CD14-positive monocyte (primary cell): ENCODE measurements at regions not wholly inside any gene's neighbourhood (a gene's known extent, or its start where the extent isn't known, plus 50 kb on each side); places are given as distances from the start of the nearest gene placed in this dataset.

Experiments used
- DNase-seq, 3 donors: peaks; one replicate each; pipeline ENCODE4 v3.0.0-alpha.2; 2011 to 2022
- H2AFZ ChIP-seq: 2 replicates; pipeline ENCODE4 v1.6.0; 2012; ENCODE audit warnings: mild to moderate bottlenecking, low read depth, low read length, inconsistent platforms; ENCODE audit not compliant: insufficient read depth, poor library complexity, severe bottlenecking
- H3K27ac ChIP-seq, 2 donors: 1 replicate in 1 of 2; 2 replicates in 1 of 2; pipeline ENCODE4 v1.5.1; 2012 to 2013; ENCODE audit warnings: low read length in 2 of 2, control low read depth in 1 of 2, inconsistent platforms in 1 of 2, low read depth in 1 of 2, mild to moderate bottlenecking in 1 of 2
- H3K27me3 ChIP-seq, 2 donors: one replicate each; pipeline versions ENCODE4 v1.6.0 to v1.6.1; 2011 to 2013; ENCODE audit warnings: low read length in 2 of 2; ENCODE audit not compliant: control insufficient read depth in 2 of 2, insufficient read depth in 2 of 2
- H3K36me3 ChIP-seq, 2 donors: replicated peaks in 1 of 2; 1 replicate in 1 of 2; 2 replicates in 1 of 2; pipeline versions ENCODE4 v1.5.1 to v1.6.1; 2012 to 2013; ENCODE audit warnings: low read length in 2 of 2, control low read depth in 1 of 2, inconsistent platforms in 1 of 2, mild to moderate bottlenecking in 1 of 2; ENCODE audit not compliant: insufficient read depth in 2 of 2, control insufficient read depth in 1 of 2
- H3K4me1 ChIP-seq, 2 donors: 1 replicate in 1 of 2; 2 replicates in 1 of 2; pipeline versions ENCODE4 v1.5.1 to v1.6.1; 2012 to 2013; ENCODE audit warnings: low read length in 2 of 2, control low read depth in 1 of 2, inconsistent platforms in 1 of 2, mild to moderate bottlenecking in 1 of 2, moderate library complexity in 1 of 2; ENCODE audit not compliant: insufficient read depth in 2 of 2, control insufficient read depth in 1 of 2
- H3K4me2 ChIP-seq: replicated peaks from 2 replicates; pipeline ENCODE3; 2012; ENCODE audit warnings: low read length, moderate library complexity, mild to moderate bottlenecking; ENCODE audit not compliant: poor library complexity, severe bottlenecking; ENCODE audit errors: extremely low read depth
- H3K4me3 ChIP-seq, 3 experiments: fragments of 200-600 bp in 1 of 3; sonication (generic) in 1 of 3; replicated peaks in 1 of 3; 1 replicate in 2 of 3; 2 replicates in 1 of 3; pipeline ENCODE4 v1.5.1; 2011 to 2013; ENCODE audit warnings: low read length in 3 of 3, mild to moderate bottlenecking in 3 of 3, control low read depth in 2 of 3, low read depth in 2 of 3, inconsistent platforms in 1 of 3, moderate library complexity in 1 of 3
- H3K79me2 ChIP-seq: 2 replicates; pipeline ENCODE4 v1.6.0; 2012; ENCODE audit warnings: mild to moderate bottlenecking, control low read depth, inconsistent platforms, low read length, moderate library complexity; ENCODE audit not compliant: insufficient read depth
- H3K9ac ChIP-seq: 2 replicates; pipeline ENCODE4 v1.6.0; 2017; ENCODE audit warnings: low read length, mild to moderate bottlenecking; ENCODE audit not compliant: insufficient read depth, poor library complexity, severe bottlenecking
- H3K9me3 ChIP-seq, 2 donors: replicated peaks in 1 of 2; 1 replicate in 1 of 2; 2 replicates in 1 of 2; pipeline versions ENCODE4 v1.5.1 to v1.6.1; 2012 to 2013; ENCODE audit warnings: low read length in 2 of 2, control low read depth in 1 of 2; ENCODE audit not compliant: control insufficient read depth in 1 of 2, insufficient read depth in 1 of 2
- H4K20me1 ChIP-seq: 2 replicates; pipeline ENCODE4 v1.6.0; 2012; ENCODE audit warnings: mild to moderate bottlenecking, low read length, control low read depth, moderate library complexity; ENCODE audit not compliant: insufficient read depth
- H3K27ac Mint-ChIP-seq, 7 donors: one replicate each; pipeline ENCODE4 v1.8.0; 2020; ENCODE audit warnings: mild to moderate bottlenecking in 7 of 7, mixed read lengths in 7 of 7, moderate library complexity in 6 of 7, inconsistent platforms in 2 of 7
- H3K27me3 Mint-ChIP-seq, 3 donors: one replicate each; pipeline ENCODE4 v1.8.0; 2021 to 2022; ENCODE audit warnings: low read depth in 3 of 3, mild to moderate bottlenecking in 3 of 3, mixed read lengths in 3 of 3, moderate library complexity in 3 of 3, inconsistent platforms in 1 of 3
- H3K36me3 Mint-ChIP-seq, 2 donors: one replicate each; pipeline ENCODE4 v1.8.0; 2020; ENCODE audit warnings: mixed read lengths in 2 of 2, inconsistent platforms in 1 of 2, mild to moderate bottlenecking in 1 of 2
- H3K4me1 Mint-ChIP-seq: one replicate; pipeline ENCODE4 v1.8.0; 2020; ENCODE audit warnings: mild to moderate bottlenecking, mixed read lengths
- H3K4me3 Mint-ChIP-seq, 2 donors: one replicate each; pipeline ENCODE4 v1.8.0; 2020; ENCODE audit warnings: mild to moderate bottlenecking in 2 of 2, mixed read lengths in 2 of 2, moderate library complexity in 1 of 2
- H3K9me3 Mint-ChIP-seq, 7 donors: one replicate each; pipeline ENCODE4 v1.8.0; 2020 to 2022; ENCODE audit warnings: mixed read lengths in 7 of 7, mild to moderate bottlenecking in 6 of 7, moderate library complexity in 6 of 7, inconsistent platforms in 2 of 7
- WGBS: methylation state at CpG from one replicate; pipeline ENCODE4 v1.1.5; 2013; ENCODE audit warnings: missing lambda C conversion rate; ENCODE audit not compliant: insufficient coverage; 5-methylcytosine and 5-hydroxymethylcytosine counted together
- intact Hi-C, 2 donors: fragments of 100-400 bp; cut with micrococcal nuclease; formaldehyde crosslinking; loops; one replicate each; pipeline versions ENCODE4 v1.15.0 to v1.15.1; 2023
- TF ChIP-seq, protein P1 (sequence below): fragments of 200-600 bp; IDR thresholded peaks from one replicate; pipeline ENCODE4 v1.8.0; 2022; ENCODE audit warnings: antibody characterized with exemption, mild to moderate bottlenecking

DNA sequence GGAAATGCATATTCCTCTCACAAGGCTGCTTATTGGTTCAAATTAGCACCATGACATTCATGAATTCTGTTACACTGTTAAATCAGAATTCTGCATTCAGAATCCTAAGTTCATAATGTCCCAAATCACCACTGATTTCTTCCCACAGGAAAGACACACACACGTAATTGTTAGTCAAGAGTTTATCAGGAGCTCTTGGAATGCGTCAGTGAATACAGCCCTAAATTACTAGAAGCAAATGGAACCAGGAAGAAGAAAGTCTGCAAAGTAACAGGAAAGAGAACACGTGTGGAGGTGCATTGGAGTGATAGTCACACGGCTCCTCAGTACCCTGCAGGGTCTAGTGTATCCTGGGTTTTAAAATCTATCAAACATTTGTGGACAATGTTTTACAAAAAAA is 110.2 kb downstream of the ANXA2R start:
- TF ChIP-seq, protein P1, sequence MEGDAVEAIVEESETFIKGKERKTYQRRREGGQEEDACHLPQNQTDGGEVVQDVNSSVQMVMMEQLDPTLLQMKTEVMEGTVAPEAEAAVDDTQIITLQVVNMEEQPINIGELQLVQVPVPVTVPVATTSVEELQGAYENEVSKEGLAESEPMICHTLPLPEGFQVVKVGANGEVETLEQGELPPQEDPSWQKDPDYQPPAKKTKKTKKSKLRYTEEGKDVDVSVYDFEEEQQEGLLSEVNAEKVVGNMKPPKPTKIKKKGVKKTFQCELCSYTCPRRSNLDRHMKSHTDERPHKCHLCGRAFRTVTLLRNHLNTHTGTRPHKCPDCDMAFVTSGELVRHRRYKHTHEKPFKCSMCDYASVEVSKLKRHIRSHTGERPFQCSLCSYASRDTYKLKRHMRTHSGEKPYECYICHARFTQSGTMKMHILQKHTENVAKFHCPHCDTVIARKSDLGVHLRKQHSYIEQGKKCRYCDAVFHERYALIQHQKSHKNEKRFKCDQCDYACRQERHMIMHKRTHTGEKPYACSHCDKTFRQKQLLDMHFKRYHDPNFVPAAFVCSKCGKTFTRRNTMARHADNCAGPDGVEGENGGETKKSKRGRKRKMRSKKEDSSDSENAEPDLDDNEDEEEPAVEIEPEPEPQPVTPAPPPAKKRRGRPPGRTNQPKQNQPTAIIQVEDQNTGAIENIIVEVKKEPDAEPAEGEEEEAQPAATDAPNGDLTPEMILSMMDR = no peak
- no peaks in the 10 kb centered on the region for H3K79me2 ChIP-seq
- no peak overlapping the region for H3K27ac Mint-ChIP-seq
- H3K36me3 ChIP-seq = no peaks in the 10 kb centered on the region
- no peaks in the 10 kb centered on the region for H3K4me1 Mint-ChIP-seq
- no peak overlapping the region for H3K4me3 Mint-ChIP-seq
- no peak overlapping the region for H2AFZ ChIP-seq
- peaks cover 9 to 17% of the 10 kb centered on the region in 2 donors for H3K9me3 ChIP-seq
- no peak overlapping the region for H3K27ac ChIP-seq
- no peaks in the 10 kb centered on the region for H4K20me1 ChIP-seq
- H3K27me3 ChIP-seq = no peaks in the 10 kb centered on the region
- no peak overlapping the region for H3K9ac ChIP-seq
- WGBS = no CpG with 5 or more reads among the region's 4 CpGs
- DNase-seq = no peak
- H3K4me3 ChIP-seq = no peak overlapping the region
- H3K27me3 Mint-ChIP-seq = peaks cover 3 to 9% (median 8%) of the 10 kb centered on the region in 3 donors
- no peak overlapping the region for H3K4me2 ChIP-seq
- no peaks in the 10 kb centered on the region for H3K4me1 ChIP-seq
- no peaks in the 10 kb centered on the region for H3K36me3 Mint-ChIP-seq
- H3K9me3 Mint-ChIP-seq = peaks cover 7 to 29% (median 24%) of the 10 kb centered on the region in 7 donors
- intact Hi-C loops = no loop called here

DNA sequence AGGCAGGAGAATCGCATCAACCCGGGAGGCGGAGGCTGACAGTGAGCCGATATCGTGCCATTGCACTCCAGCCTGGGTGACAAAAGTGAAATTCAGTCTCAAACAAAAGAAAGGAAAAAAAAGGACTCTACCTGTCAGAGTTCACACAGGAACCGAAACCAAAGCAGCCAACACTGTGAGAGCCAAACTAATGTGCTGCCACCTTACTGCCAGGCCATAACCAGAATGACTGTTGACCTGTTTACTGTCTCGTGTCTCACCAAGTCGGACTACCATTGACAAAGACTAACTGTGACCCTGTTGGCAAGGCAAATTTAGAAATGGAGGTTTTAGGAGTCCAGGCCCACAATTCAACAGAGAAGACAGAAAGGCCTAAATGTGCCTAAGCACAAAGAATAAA is 112.4 kb downstream of the ANXA2R start:
- Histone ChIP-seq H3K36me3 (no peaks in the 10 kb centered on the region), H3K27ac (no peak overlapping the region), H3K4me3 (no peak overlapping the region), H3K79me2 (no peaks in the 10 kb centered on the region), H3K4me1 (no peaks in the 10 kb centered on the region), H4K20me1 (no peaks in the 10 kb centered on the region), H3K27me3 (peaks cover 0 to 3% of the 10 kb centered on the region in 2 donors), H3K4me2 (no peak overlapping the region), H2AFZ (no peak overlapping the region), H3K9me3 (peaks cover 9 to 27% of the 10 kb centered on the region in 2 donors), H3K9ac (no peak overlapping the region)
- DNase-seq = no peak
- intact Hi-C loops = no loop called here
- 95% methylated on average over 6 of the region's 8 CpGs for WGBS
- Mint-ChIP-seq H3K27ac (no peak overlapping the region), H3K4me1 (no peaks in the 10 kb centered on the region), H3K4me3 (no peak overlapping the region), H3K9me3 (peaks cover 7 to 40% (median 30%) of the 10 kb centered on the region in 7 donors), H3K27me3 (peaks cover 8 to 15% (median 10%) of the 10 kb centered on the region in 3 donors), H3K36me3 (no peaks in the 10 kb centered on the region)
- TF ChIP-seq, protein P1 = no peak
